ENCODE measurements at regions not wholly inside any gene's neighbourhood (a gene's known extent, or its start where the extent isn't known, plus 50 kb on each side); places are given as distances from the start of the nearest gene placed in this dataset.

DNA sequence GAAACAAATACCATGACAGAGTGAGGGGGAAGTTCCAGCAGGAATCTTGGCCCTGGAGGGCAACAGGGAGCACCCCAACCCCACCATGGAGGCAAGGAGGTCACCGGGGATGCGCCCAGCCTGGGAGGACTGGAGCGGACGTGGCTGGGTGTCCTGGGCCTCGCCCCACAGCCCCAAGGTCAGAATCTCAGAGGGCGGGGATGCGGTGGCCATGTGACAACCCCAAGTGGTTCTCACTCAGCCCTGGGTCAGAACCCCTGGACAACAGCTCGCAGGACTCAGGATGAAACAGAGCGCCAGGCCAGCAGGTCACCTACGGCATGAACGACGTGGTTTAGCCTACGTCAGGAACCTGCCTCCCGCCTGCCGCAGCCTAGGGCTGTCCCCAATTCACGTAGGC lies 64.0 kb upstream of the ZNF354A start:
- TF ChIP-seq CTCF (IDR thresholded peaks at IDR 0.05) (no peak), POLR2A (IDR thresholded peaks at IDR 0.05) (no peak)
